Tibial nerve (tissue), 4 donors: ENCODE measurements at regions not wholly inside any gene's neighbourhood (a gene's known extent, or its start where the extent isn't known, plus 50 kb on each side); places are given as distances from the start of the nearest gene placed in this dataset.

Experiments used
- DNase-seq, 2 donors: peaks; one replicate each; pipeline ENCODE4 v3.0.0-alpha.2; 2019; ENCODE audit warnings: low spot score in 2 of 2
- H3K27ac ChIP-seq, 4 donors: fragments of 200-600 bp; sonication (generic) in 3 of 4; one replicate each; pipeline ENCODE4 v1.5.1; 2017 to 2019; ENCODE audit warnings: mild to moderate bottlenecking in 1 of 4
- H3K27me3 ChIP-seq, 2 donors: fragments of 200-600 bp; sonication (generic) in 1 of 2; one replicate each; pipeline versions ENCODE4 v1.5.1 to v1.6.0; 2017 to 2019
- H3K36me3 ChIP-seq, 3 donors: fragments of 200-600 bp; sonication (generic); one replicate each; pipeline ENCODE4 v1.5.1; 2018 to 2019
- H3K4me1 ChIP-seq, 4 donors: fragments of 200-600 bp; sonication (generic) in 3 of 4; one replicate each; pipeline ENCODE4 v1.5.1; 2017 to 2019
- H3K4me3 ChIP-seq, 4 donors: fragments of 200-600 bp; sonication (generic) in 3 of 4; one replicate each; pipeline ENCODE4 v1.5.1; 2017 to 2019; ENCODE audit warnings: mild to moderate bottlenecking in 1 of 4, moderate library complexity in 1 of 4
- H3K9me3 ChIP-seq, 4 donors: fragments of 200-600 bp; sonication (generic) in 3 of 4; one replicate each; pipeline ENCODE4 v1.5.1; 2017 to 2019
- CTCF ChIP-seq, 5 experiments: fragments of 200-600 bp in 3 of 5; fragments of 450-650 bp in 2 of 5; sonication (generic) in 3 of 5; IDR thresholded peaks; one replicate each; pipeline ENCODE4 v1.5.1; 2016 to 2019; ENCODE audit warnings: antibody characterized with exemption in 5 of 5, mild to moderate bottlenecking in 3 of 5, moderate library complexity in 2 of 5
- EP300 ChIP-seq, 2 donors: sonication (generic); formaldehyde crosslinking; IDR thresholded peaks; one replicate each; pipeline ENCODE4 v1.6.1; 2017; ENCODE audit warnings: antibody characterized with exemption in 2 of 2, mild to moderate bottlenecking in 1 of 2
- POLR2A ChIP-seq, 2 donors: fragments of 450-650 bp; IDR thresholded peaks; one replicate each; pipeline ENCODE4 v1.6.1; 2017; ENCODE audit warnings: antibody characterized with exemption in 2 of 2, mild to moderate bottlenecking in 2 of 2, moderate library complexity in 2 of 2
- WGBS, 2 donors: methylation state at CpG; one replicate each; pipeline ENCODE4 v1.1.5; 2018; 5-methylcytosine and 5-hydroxymethylcytosine counted together

GRCh38 chr2:138439733-138440132 is 61.8 kb upstream of the SPOPL start:
- no peak overlapping the region for H3K4me3 ChIP-seq
- H3K9me3 ChIP-seq = no peaks in the 10 kb centered on the region

DNA sequence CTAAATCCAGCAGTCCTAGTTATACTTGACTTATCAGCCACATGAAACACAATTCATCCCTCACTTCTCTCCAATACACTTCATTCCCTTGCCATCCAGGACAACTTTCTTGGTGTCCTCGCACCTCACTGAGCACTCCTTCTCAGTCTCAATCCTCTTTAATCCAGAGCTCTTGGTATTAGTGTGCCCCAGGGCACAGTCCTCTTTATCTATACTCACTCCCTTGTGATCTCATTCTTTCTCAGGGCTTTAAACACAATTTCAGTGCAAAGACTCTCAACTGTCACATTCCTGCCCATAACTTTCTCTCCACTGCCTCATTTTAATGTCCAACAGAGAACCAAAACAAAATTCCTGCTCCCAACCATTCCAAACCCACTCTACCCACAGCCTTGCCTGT is 60.8 kb upstream of the SPOPL start:
- Histone ChIP-seq H3K36me3 (no peaks in the 10 kb centered on the region), H3K27me3 (no peaks in the 10 kb centered on the region), H3K9me3 (no peaks in the 10 kb centered on the region), H3K4me3 (no peak overlapping the region), H3K4me1 (no peaks in the 10 kb centered on the region), H3K27ac (no peak overlapping the region)
- WGBS, 2 donors = 88% methylated on average over 1 of the region's 1 CpG
- TF ChIP-seq POLR2A (IDR thresholded peaks at IDR 0.05) = no peak
- no peak for TF ChIP-seq EP300 (IDR thresholded peaks at IDR 0.05)
- no peak for TF ChIP-seq CTCF (IDR thresholded peaks at IDR 0.05)
- no peak for DNase-seq

More at GRCh38 chr2:138439733-138440132, 61.8 kb upstream of the SPOPL start:
- TF ChIP-seq POLR2A (IDR thresholded peaks at IDR 0.05) (no peak), EP300 (IDR thresholded peaks at IDR 0.05) (no peak), CTCF (IDR thresholded peaks at IDR 0.05) (no peak)
- WGBS, 2 donors = 92 to 95% methylated on average over 2 of the region's 2 CpGs
- no peaks in the 10 kb centered on the region for H3K4me1 ChIP-seq
- H3K27ac ChIP-seq = no peak overlapping the region
- no peaks in the 10 kb centered on the region for H3K27me3 ChIP-seq
- no peak for DNase-seq
- no peaks in the 10 kb centered on the region for H3K36me3 ChIP-seq

- H3K36me3 ChIP-seq = no peaks in the 10 kb centered on the region
- no peaks in the 10 kb centered on the region for H3K27me3 ChIP-seq
- no peaks in the 10 kb centered on the region for H3K4me1 ChIP-seq
- WGBS, 2 donors = 91 to 92% methylated on average over 3 of the region's 3 CpGs
- no peak for TF ChIP-seq POLR2A (IDR thresholded peaks at IDR 0.05)
- TF ChIP-seq CTCF (IDR thresholded peaks at IDR 0.05) = no peak
- no peak for TF ChIP-seq EP300 (IDR thresholded peaks at IDR 0.05)
- H3K4me3 ChIP-seq = no peak overlapping the region
- H3K27ac ChIP-seq = no peak overlapping the region
- DNase-seq = no peak
- H3K9me3 ChIP-seq = no peaks in the 10 kb centered on the region
Measured at GRCh38 chr2:138441916-138442315, 59.7 kb upstream of the SPOPL start.

DNA sequence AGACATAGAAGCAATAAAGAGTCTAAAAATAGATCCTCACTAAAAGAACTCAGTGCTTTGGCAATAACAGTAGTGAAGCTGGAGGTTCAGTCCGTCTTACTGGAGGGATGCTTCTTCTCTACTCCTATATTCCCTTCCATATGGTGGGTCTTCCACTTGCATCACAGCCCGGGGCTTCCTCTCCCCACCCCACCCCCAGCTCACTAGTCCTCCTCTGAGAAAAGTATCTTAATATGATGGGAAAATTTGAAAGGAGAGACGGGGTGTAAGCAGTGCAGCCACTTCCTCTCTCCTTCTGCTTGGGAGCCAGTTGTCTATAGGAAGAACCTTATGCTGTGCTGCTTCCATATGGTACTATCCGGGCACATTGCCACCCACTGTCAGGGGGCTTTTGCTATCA is 57.2 kb upstream of the SPOPL start:
- H3K36me3 ChIP-seq = no peaks in the 10 kb centered on the region

DNA sequence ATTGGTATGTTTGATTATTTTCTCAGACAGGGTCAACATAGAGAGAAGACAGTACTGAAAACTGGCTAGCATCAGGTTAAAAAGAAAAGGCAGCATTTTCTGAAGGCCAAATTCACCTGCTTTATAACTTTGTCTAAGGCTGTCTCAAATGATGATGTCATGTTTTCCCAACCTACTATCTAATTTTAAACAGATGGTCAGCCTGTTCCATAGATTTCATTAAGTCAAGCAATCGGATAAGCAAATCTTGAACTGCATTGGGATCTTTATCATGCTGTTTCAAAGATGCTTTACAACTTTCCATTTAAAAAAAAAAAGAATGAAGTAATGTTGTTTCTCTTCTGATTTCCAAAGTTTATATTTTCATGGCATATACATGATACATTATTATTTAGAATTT is 56.3 kb upstream of the SPOPL start:
- Histone ChIP-seq H3K36me3 (no peaks in the 10 kb centered on the region), H3K27me3 (no peaks in the 10 kb centered on the region), H3K9me3 (no peaks in the 10 kb centered on the region), H3K27ac (no peak overlapping the region), H3K4me3 (no peak overlapping the region), H3K4me1 (no peaks in the 10 kb centered on the region)
- TF ChIP-seq POLR2A (IDR thresholded peaks at IDR 0.05) (no peak), EP300 (IDR thresholded peaks at IDR 0.05) (no peak), CTCF (IDR thresholded peaks at IDR 0.05) (no peak)
- DNase-seq = no peak
- 76 to 89% methylated on average over 1 of the region's 1 CpG for WGBS, 2 donors

More for the DNA sequence above, 57.2 kb upstream of the SPOPL start:
- TF ChIP-seq EP300 (IDR thresholded peaks at IDR 0.05) (no peak), CTCF (IDR thresholded peaks at IDR 0.05) (no peak), POLR2A (IDR thresholded peaks at IDR 0.05) (no peak)
- Histone ChIP-seq H3K4me1 (no peaks in the 10 kb centered on the region), H3K27ac (no peak overlapping the region), H3K9me3 (no peaks in the 10 kb centered on the region), H3K27me3 (no peaks in the 10 kb centered on the region), H3K4me3 (no peak overlapping the region)
- WGBS, 2 donors = 67 to 83% methylated on average over 4 of the region's 4 CpGs
- no peak for DNase-seq
